EL (cell line): ENCODE measurements at regions not wholly inside any gene's neighbourhood (a gene's known extent, or its start where the extent isn't known, plus 50 kb on each side); places are given as distances from the start of the nearest gene placed in this dataset.
"Not testable (repeated sequence)": the region's sequence is repeated elsewhere in the genome, so short reads cannot be mapped to it uniquely, and the experiment has no call there.

Source experiments
- DNase-seq: peaks from one replicate; pipeline ENCODE4 v3.0.0-alpha.2; 2016

GRCh38 chr9:29066141-29066640 lies 1492.9 kb upstream of the C9orf72 start:
- DNase-seq = no peak

- DNase-seq = no peak
Observed at GRCh38 chr9:29068461-29068860, 1495.2 kb upstream of the C9orf72 start.

GRCh38 chr9:29069376-29069775 lies 1496.1 kb upstream of the C9orf72 start:
- no peak for DNase-seq

GRCh38 chr9:29078063-29078666 lies 1504.9 kb upstream of the C9orf72 start:
- no peak for DNase-seq

GRCh38 chr9:29100762-29101161 lies 1527.5 kb upstream of the C9orf72 start:
- DNase-seq = no peak

GRCh38 chr9:29104166-29104565 lies 1530.9 kb upstream of the C9orf72 start:
- not testable (repeated sequence) for DNase-seq

- DNase-seq = no peak
Observed at GRCh38 chr9:29118555-29118954, 1545.3 kb upstream of the C9orf72 start.

GRCh38 chr9:29126783-29127182 lies 1553.5 kb upstream of the C9orf72 start:
- no peak for DNase-seq

GRCh38 chr9:29129763-29130162 lies 1556.5 kb upstream of the C9orf72 start:
- DNase-seq = no peak

GRCh38 chr9:29144476-29144875 lies 1571.2 kb upstream of the C9orf72 start:
- no peak for DNase-seq

- no peak for DNase-seq
Observed at GRCh38 chr9:29150606-29151005, 1577.3 kb upstream of the C9orf72 start.

- no peak for DNase-seq
Observed at GRCh38 chr9:29160763-29161353, 1587.6 kb upstream of the C9orf72 start.

- no peak for DNase-seq
Observed at GRCh38 chr9:29174136-29174535, 1600.9 kb upstream of the C9orf72 start.

GRCh38 chr9:29176231-29176630 lies 1603.0 kb upstream of the C9orf72 start:
- DNase-seq = no peak

- DNase-seq = no peak
Observed at GRCh38 chr9:29176786-29177185, 1603.5 kb upstream of the C9orf72 start.

- no peak for DNase-seq
Observed at GRCh38 chr9:29183971-29184370, 1610.7 kb upstream of the C9orf72 start.

- DNase-seq = not testable (repeated sequence)
Observed at GRCh38 chr9:29188771-29189170, 1615.5 kb upstream of the C9orf72 start.

- not testable (repeated sequence) for DNase-seq
Observed at GRCh38 chr9:29189221-29189620, 1615.9 kb upstream of the C9orf72 start.

GRCh38 chr9:29198861-29199260 lies 1625.6 kb upstream of the C9orf72 start:
- no peak for DNase-seq

GRCh38 chr9:29199975-29200374 lies 1626.7 kb upstream of the C9orf72 start:
- no peak for DNase-seq

GRCh38 chr9:29200650-29201049 lies 1627.4 kb upstream of the C9orf72 start:
- no peak for DNase-seq

- DNase-seq = no peak
Observed at GRCh38 chr9:29203244-29203930, 1630.1 kb upstream of the C9orf72 start.

GRCh38 chr9:29208670-29209069 lies 1635.4 kb upstream of the C9orf72 start:
- no peak for DNase-seq

GRCh38 chr9:29209748-29210291 lies 1636.5 kb upstream of the C9orf72 start:
- no peak for DNase-seq
